Stomach (tissue), 4 donors: ENCODE measurements at regions not wholly inside any gene's neighbourhood (a gene's known extent, or its start where the extent isn't known, plus 50 kb on each side); places are given as distances from the start of the nearest gene placed in this dataset.

Experiments
- POLR2A ChIP-seq, 4 donors: fragments of 450-650 bp; IDR thresholded peaks; one replicate each; pipeline ENCODE4 v1.6.1; 2016; ENCODE audit warnings: antibody characterized with exemption in 4 of 4, control low read depth in 2 of 4, mild to moderate bottlenecking in 1 of 4, moderate library complexity in 1 of 4
- TF ChIP-seq, protein P1 (sequence below), 7 experiments: fragments of 450-650 bp in 4 of 7; fragments of 200-600 bp in 3 of 7; sonication (generic) in 3 of 7; IDR thresholded peaks; one replicate each; pipeline ENCODE4 v1.5.1; 2016 to 2019; ENCODE audit warnings: antibody characterized with exemption in 7 of 7, control low read depth in 2 of 7, mild to moderate bottlenecking in 1 of 7

DNA sequence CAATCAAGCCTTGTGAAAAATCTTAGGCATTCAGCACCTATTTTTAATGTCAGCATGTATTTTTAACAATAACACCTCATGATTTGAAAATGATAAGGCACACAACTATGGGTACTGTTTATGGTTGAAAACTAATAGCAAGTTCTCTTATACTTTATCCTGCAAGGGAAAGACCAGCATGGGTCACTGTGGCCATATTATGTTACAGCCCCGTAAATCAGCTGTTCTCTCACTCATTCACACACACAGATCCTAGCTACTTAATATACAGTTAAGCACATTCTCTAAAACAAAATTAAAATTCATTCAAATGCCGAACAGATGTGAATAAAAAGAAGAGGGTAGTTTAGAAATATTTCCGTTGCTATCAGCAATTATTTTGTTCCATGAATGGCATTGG, 224.4 kb downstream of the OGFRL1 start:
- no peak for TF ChIP-seq POLR2A (IDR thresholded peaks at IDR 0.05)
- TF ChIP-seq, protein P1, sequence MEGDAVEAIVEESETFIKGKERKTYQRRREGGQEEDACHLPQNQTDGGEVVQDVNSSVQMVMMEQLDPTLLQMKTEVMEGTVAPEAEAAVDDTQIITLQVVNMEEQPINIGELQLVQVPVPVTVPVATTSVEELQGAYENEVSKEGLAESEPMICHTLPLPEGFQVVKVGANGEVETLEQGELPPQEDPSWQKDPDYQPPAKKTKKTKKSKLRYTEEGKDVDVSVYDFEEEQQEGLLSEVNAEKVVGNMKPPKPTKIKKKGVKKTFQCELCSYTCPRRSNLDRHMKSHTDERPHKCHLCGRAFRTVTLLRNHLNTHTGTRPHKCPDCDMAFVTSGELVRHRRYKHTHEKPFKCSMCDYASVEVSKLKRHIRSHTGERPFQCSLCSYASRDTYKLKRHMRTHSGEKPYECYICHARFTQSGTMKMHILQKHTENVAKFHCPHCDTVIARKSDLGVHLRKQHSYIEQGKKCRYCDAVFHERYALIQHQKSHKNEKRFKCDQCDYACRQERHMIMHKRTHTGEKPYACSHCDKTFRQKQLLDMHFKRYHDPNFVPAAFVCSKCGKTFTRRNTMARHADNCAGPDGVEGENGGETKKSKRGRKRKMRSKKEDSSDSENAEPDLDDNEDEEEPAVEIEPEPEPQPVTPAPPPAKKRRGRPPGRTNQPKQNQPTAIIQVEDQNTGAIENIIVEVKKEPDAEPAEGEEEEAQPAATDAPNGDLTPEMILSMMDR (IDR thresholded peaks at IDR 0.05) = no peak
